Mesodermal cell (in vitro differentiated cells): ENCODE measurements at regions not wholly inside any gene's neighbourhood (a gene's known extent, or its start where the extent isn't known, plus 50 kb on each side); places are given as distances from the start of the nearest gene placed in this dataset.
A peak's percentile ranks its signal among the peaks of the same experiment; 100 is the strongest.

Experiments
- H3K27ac ChIP-seq: 2 replicates; pipeline ENCODE4 v1.7.0; 2013; ENCODE audit warnings: mild to moderate bottlenecking, low read depth, low read length, moderate library complexity; ENCODE audit not compliant: severe bottlenecking
- H3K36me3 ChIP-seq: 2 replicates; pipeline ENCODE4 v1.7.1; 2013; ENCODE audit warnings: mild to moderate bottlenecking, low read length, moderate library complexity; ENCODE audit not compliant: control insufficient read depth, insufficient read depth
- H3K4me1 ChIP-seq: one replicate; pipeline ENCODE4 v1.7.1; 2013; ENCODE audit warnings: mild to moderate bottlenecking, low read length; ENCODE audit not compliant: insufficient read depth, control insufficient read depth, poor library complexity, severe bottlenecking
- H3K4me3 ChIP-seq: 2 replicates; pipeline ENCODE4 v1.7.0; 2013; ENCODE audit warnings: low read length, control low read depth, mild to moderate bottlenecking; ENCODE audit not compliant: insufficient read depth, poor library complexity, severe bottlenecking; ENCODE audit errors: extremely low read depth
- H3K9me3 ChIP-seq: 2 replicates; pipeline ENCODE4 v1.7.1; 2013; ENCODE audit warnings: mild to moderate bottlenecking, low read length, moderate library complexity; ENCODE audit not compliant: control insufficient read depth
- WGBS, 2 experiments: methylation state at CpG; one replicate each; pipeline ENCODE4 v1.1.5; 2013; ENCODE audit warnings: missing lambda C conversion rate in 2 of 2; ENCODE audit not compliant: insufficient coverage in 2 of 2; 5-methylcytosine and 5-hydroxymethylcytosine counted together

- Histone ChIP-seq H3K4me3 (no peak overlapping the region), H3K9me3 (no peaks in the 10 kb centered on the region), H3K4me1 (peaks cover 10% of the 10 kb centered on the region), H3K36me3 (no peaks in the 10 kb centered on the region), H3K27ac (peak overlapping the region; percentile 30)
- WGBS, 2 experiments = 29 to 31% methylated on average over 4 to 6 of the region's 7 CpGs
Measured at GRCh38 chr16:86334079-86334635, 176.2 kb upstream of the FOXF1 start.

- H3K9me3 ChIP-seq = no peaks in the 10 kb centered on the region
- H3K4me1 ChIP-seq = peaks cover 10% of the 10 kb centered on the region
- peak overlapping the region; percentile 41 for H3K27ac ChIP-seq
- H3K4me3 ChIP-seq = no peak overlapping the region
- 84 to 85% methylated on average over 15 to 20 of the region's 24 CpGs for WGBS, 2 experiments
- H3K36me3 ChIP-seq = no peaks in the 10 kb centered on the region
Measured at GRCh38 chr16:86335266-86336172, 174.8 kb upstream of the FOXF1 start.

GRCh38 chr16:86337138-86337537 is 173.2 kb upstream of the FOXF1 start:
- no peak overlapping the region for H3K27ac ChIP-seq
- peaks cover 19% of the 10 kb centered on the region for H3K4me1 ChIP-seq
- H3K9me3 ChIP-seq = no peaks in the 10 kb centered on the region
- no peak overlapping the region for H3K4me3 ChIP-seq
- no peaks in the 10 kb centered on the region for H3K36me3 ChIP-seq
- WGBS, 2 experiments = 69 to 71% methylated on average over 9 to 14 of the region's 18 CpGs

- peaks cover 26% of the 10 kb centered on the region for H3K4me1 ChIP-seq
- no peaks in the 10 kb centered on the region for H3K9me3 ChIP-seq
- 84 to 90% methylated on average over 11 to 14 of the region's 17 CpGs for whole genome bisulfite sequencing, 2 experiments
- H3K4me3 ChIP-seq = no peak overlapping the region
- H3K36me3 ChIP-seq = no peaks in the 10 kb centered on the region
- H3K27ac ChIP-seq = no peak overlapping the region
Measured at GRCh38 chr16:86337581-86338402, 172.5 kb upstream of the FOXF1 start.

GRCh38 chr16:86338403-86339115 is 171.8 kb upstream of the FOXF1 start:
- Histone ChIP-seq H3K9me3 (no peaks in the 10 kb centered on the region), H3K36me3 (no peaks in the 10 kb centered on the region), H3K4me1 (peaks cover 33% of the 10 kb centered on the region), H3K4me3 (no peak overlapping the region), H3K27ac (no peak overlapping the region)
- WGBS, 2 experiments = 78 to 92% methylated on average over 2 to 3 of the region's 5 CpGs

- Histone ChIP-seq H3K36me3 (no peaks in the 10 kb centered on the region), H3K9me3 (no peaks in the 10 kb centered on the region), H3K27ac (no peak overlapping the region), H3K4me3 (no peak overlapping the region), H3K4me1 (peaks cover 47% of the 10 kb centered on the region)
- WGBS, 2 experiments = 95 to 100% methylated on average over 2 of the region's 6 CpGs
Measured at GRCh38 chr16:86342161-86342834, 168.0 kb upstream of the FOXF1 start.

GRCh38 chr16:86343027-86343795 is 167.1 kb upstream of the FOXF1 start:
- H3K4me1 ChIP-seq = peaks cover 48% of the 10 kb centered on the region
- peak overlapping the region; percentile 88 for H3K27ac ChIP-seq
- no peaks in the 10 kb centered on the region for H3K9me3 ChIP-seq
- WGBS, 2 experiments = 35 to 52% methylated on average over 16 to 19 of the region's 25 CpGs
- H3K4me3 ChIP-seq = no peak overlapping the region
- no peaks in the 10 kb centered on the region for H3K36me3 ChIP-seq

- Histone ChIP-seq H3K36me3 (no peaks in the 10 kb centered on the region), H3K9me3 (no peaks in the 10 kb centered on the region), H3K4me1 (peaks cover 50% of the 10 kb centered on the region), H3K27ac (peak overlapping the region; percentile 88), H3K4me3 (no peak overlapping the region)
- WGBS, 2 experiments = 35 to 53% methylated on average over 5 to 7 of the region's 10 CpGs
Measured at GRCh38 chr16:86343796-86344585, 166.3 kb upstream of the FOXF1 start.

- H3K27ac ChIP-seq = peak overlapping the region; percentile 88
- no peak overlapping the region for H3K4me3 ChIP-seq
- 71 to 77% methylated on average over 2 to 3 of the region's 7 CpGs for WGBS, 2 experiments
- H3K9me3 ChIP-seq = no peaks in the 10 kb centered on the region
- H3K4me1 ChIP-seq = peaks cover 51% of the 10 kb centered on the region
- no peaks in the 10 kb centered on the region for H3K36me3 ChIP-seq
Measured at GRCh38 chr16:86344586-86344871, 165.8 kb upstream of the FOXF1 start.
